ENCODE measurements at regions not wholly inside any gene's neighbourhood (a gene's known extent, or its start where the extent isn't known, plus 50 kb on each side); places are given as distances from the start of the nearest gene placed in this dataset.
"Not testable (repeated sequence)": the region's sequence is repeated elsewhere in the genome, so short reads cannot be mapped to it uniquely, and the experiment has no call there.

- not testable (repeated sequence) for H4K20me1 ChIP-seq (ENCODE audit: low read depth, low read length); H2AFZ ChIP-seq (ENCODE audit: low read depth, low read length, severe bottlenecking); H3K9ac ChIP-seq (ENCODE audit: low read length); H3K36me3 ChIP-seq (ENCODE audit: low read length); H3K4me2 ChIP-seq (ENCODE audit: low read depth, low read length, poor library complexity, severe bottlenecking); H3K9me3 ChIP-seq (ENCODE audit: insufficient read depth, low read length); H3K79me2 ChIP-seq (ENCODE audit: insufficient read depth, low read length); H3K9me2 ChIP-seq (replicated peaks; ENCODE audit: insufficient read depth, low read length); H3K4me3 ChIP-seq (ENCODE audit: insufficient read depth, low read length, poor library complexity, severe bottlenecking); H3K27ac ChIP-seq (ENCODE audit: low read depth, low read length); H3F3A ChIP-seq (ENCODE audit: insufficient read depth); H3K27me3 ChIP-seq (ENCODE audit: low read length)
Observed at GRCh38 chr16:29229616-29230005, 176.9 kb downstream of the NPIPB11 start.

- not testable (repeated sequence) for H3K79me2 ChIP-seq (ENCODE audit: insufficient read depth, low read length); H3K27ac ChIP-seq (ENCODE audit: low read depth, low read length); H3K4me2 ChIP-seq (ENCODE audit: low read depth, low read length, poor library complexity, severe bottlenecking); H3K27me3 ChIP-seq (ENCODE audit: low read length); H3F3A ChIP-seq (ENCODE audit: insufficient read depth); H4K20me1 ChIP-seq (ENCODE audit: low read depth, low read length); H2AFZ ChIP-seq (ENCODE audit: low read depth, low read length, severe bottlenecking); H3K9me3 ChIP-seq (ENCODE audit: insufficient read depth, low read length); H3K9me2 ChIP-seq (replicated peaks; ENCODE audit: insufficient read depth, low read length); H3K4me3 ChIP-seq (ENCODE audit: insufficient read depth, low read length, poor library complexity, severe bottlenecking); H3K36me3 ChIP-seq (ENCODE audit: low read length); H3K9ac ChIP-seq (ENCODE audit: low read length)
Observed at GRCh38 chr16:29228664-29229611, 177.6 kb downstream of the NPIPB11 start.

GRCh38 chr16:29227751-29228663 is 178.5 kb downstream of the NPIPB11 start:
- not testable (repeated sequence) for H3K36me3 ChIP-seq (ENCODE audit: low read length); H3K9ac ChIP-seq (ENCODE audit: low read length); H3K79me2 ChIP-seq (ENCODE audit: insufficient read depth, low read length); H3K27ac ChIP-seq (ENCODE audit: low read depth, low read length); H3K27me3 ChIP-seq (ENCODE audit: low read length); H3K9me3 ChIP-seq (ENCODE audit: insufficient read depth, low read length); H4K20me1 ChIP-seq (ENCODE audit: low read depth, low read length); H2AFZ ChIP-seq (ENCODE audit: low read depth, low read length, severe bottlenecking); H3K4me3 ChIP-seq (ENCODE audit: insufficient read depth, low read length, poor library complexity, severe bottlenecking); H3K9me2 ChIP-seq (replicated peaks; ENCODE audit: insufficient read depth, low read length); H3F3A ChIP-seq (ENCODE audit: insufficient read depth); H3K4me2 ChIP-seq (ENCODE audit: low read depth, low read length, poor library complexity, severe bottlenecking)

GRCh38 chr16:29226782-29227181 is 179.7 kb downstream of the NPIPB11 start:
- Histone ChIP-seq H3K4me3 (ENCODE audit: insufficient read depth, low read length, poor library complexity, severe bottlenecking) (no peak overlapping the region), H2AFZ (ENCODE audit: low read depth, low read length, severe bottlenecking) (no peak overlapping the region), H3K27ac (ENCODE audit: low read depth, low read length) (no peak overlapping the region), H3K79me2 (ENCODE audit: insufficient read depth, low read length) (no peaks in the 10 kb centered on the region), H3K36me3 (ENCODE audit: low read length) (no peaks in the 10 kb centered on the region), H3F3A (ENCODE audit: insufficient read depth) (no peaks in the 10 kb centered on the region), H3K4me2 (ENCODE audit: low read depth, low read length, poor library complexity, severe bottlenecking) (no peak overlapping the region), H3K9me2 (replicated peaks; ENCODE audit: insufficient read depth, low read length) (no peaks in the 10 kb centered on the region), H4K20me1 (ENCODE audit: low read depth, low read length) (no peaks in the 10 kb centered on the region), H3K9ac (ENCODE audit: low read length) (no peak overlapping the region), H3K27me3 (ENCODE audit: low read length) (no peaks in the 10 kb centered on the region), H3K9me3 (ENCODE audit: insufficient read depth, low read length) (no peaks in the 10 kb centered on the region)
- TF ChIP-seq CTCF (IDR thresholded peaks at IDR 0.05; ENCODE audit: insufficient read depth, low read length, poor library complexity, severe bottlenecking) = no peak
- no peak for TF ChIP-seq EZH2phosphoT487 (conservative IDR thresholded peaks at IDR 0.05; ENCODE audit: low read length)

- not testable (repeated sequence) for H3K36me3 ChIP-seq (ENCODE audit: low read length); H2AFZ ChIP-seq (ENCODE audit: low read depth, low read length, severe bottlenecking); H4K20me1 ChIP-seq (ENCODE audit: low read depth, low read length); H3K27ac ChIP-seq (ENCODE audit: low read depth, low read length); H3F3A ChIP-seq (ENCODE audit: insufficient read depth); H3K4me2 ChIP-seq (ENCODE audit: low read depth, low read length, poor library complexity, severe bottlenecking); H3K79me2 ChIP-seq (ENCODE audit: insufficient read depth, low read length); H3K4me3 ChIP-seq (ENCODE audit: insufficient read depth, low read length, poor library complexity, severe bottlenecking); H3K9me2 ChIP-seq (replicated peaks; ENCODE audit: insufficient read depth, low read length); H3K27me3 ChIP-seq (ENCODE audit: low read length); H3K9me3 ChIP-seq (ENCODE audit: insufficient read depth, low read length); H3K9ac ChIP-seq (ENCODE audit: low read length)
Observed at GRCh38 chr16:29224675-29225074, 181.8 kb downstream of the NPIPB11 start.

- not testable (repeated sequence) for H3K27me3 ChIP-seq (ENCODE audit: low read length); H3K9me2 ChIP-seq (replicated peaks; ENCODE audit: insufficient read depth, low read length); H3K9me3 ChIP-seq (ENCODE audit: insufficient read depth, low read length); H3K36me3 ChIP-seq (ENCODE audit: low read length); H2AFZ ChIP-seq (ENCODE audit: low read depth, low read length, severe bottlenecking); H4K20me1 ChIP-seq (ENCODE audit: low read depth, low read length); H3K9ac ChIP-seq (ENCODE audit: low read length); H3K4me2 ChIP-seq (ENCODE audit: low read depth, low read length, poor library complexity, severe bottlenecking); H3K4me3 ChIP-seq (ENCODE audit: insufficient read depth, low read length, poor library complexity, severe bottlenecking); H3F3A ChIP-seq (ENCODE audit: insufficient read depth); H3K79me2 ChIP-seq (ENCODE audit: insufficient read depth, low read length); H3K27ac ChIP-seq (ENCODE audit: low read depth, low read length)
Observed at GRCh38 chr16:29222615-29223014, 183.9 kb downstream of the NPIPB11 start.

- not testable (repeated sequence) for H3K4me3 ChIP-seq (ENCODE audit: insufficient read depth, low read length, poor library complexity, severe bottlenecking); H3F3A ChIP-seq (ENCODE audit: insufficient read depth); H3K27ac ChIP-seq (ENCODE audit: low read depth, low read length); H3K4me2 ChIP-seq (ENCODE audit: low read depth, low read length, poor library complexity, severe bottlenecking); H2AFZ ChIP-seq (ENCODE audit: low read depth, low read length, severe bottlenecking); H3K36me3 ChIP-seq (ENCODE audit: low read length); H3K9me3 ChIP-seq (ENCODE audit: insufficient read depth, low read length); H3K9ac ChIP-seq (ENCODE audit: low read length); H3K79me2 ChIP-seq (ENCODE audit: insufficient read depth, low read length); H4K20me1 ChIP-seq (ENCODE audit: low read depth, low read length); H3K9me2 ChIP-seq (replicated peaks; ENCODE audit: insufficient read depth, low read length); H3K27me3 ChIP-seq (ENCODE audit: low read length)
Observed at GRCh38 chr16:29222008-29222407, 184.5 kb downstream of the NPIPB11 start.
